OCI-LY7 (cell line): ENCODE measurements at regions not wholly inside any gene's neighbourhood (a gene's known extent, or its start where the extent isn't known, plus 50 kb on each side); places are given as distances from the start of the nearest gene placed in this dataset. TPM values are rescaled to one million over a fixed set of nuclear protein-coding genes. Genes with fewer than 3 reads are reported as not detected.

Experiments used
- small RNA-seq: library from RNA; depleted of rRNA; stranded (forward); fragments of <200 nt; gene quantifications from one replicate; pipeline ENCODE3, GENCODE V24; 2014

Small RNA genes lying in the stretch of these regions (small RNA-seq; reads per million reads assigned to genes)
- gene RF00017: not detected
